ENCODE measurements at regions not wholly inside any gene's neighbourhood (a gene's known extent, or its start where the extent isn't known, plus 50 kb on each side); places are given as distances from the start of the nearest gene placed in this dataset.

DNA sequence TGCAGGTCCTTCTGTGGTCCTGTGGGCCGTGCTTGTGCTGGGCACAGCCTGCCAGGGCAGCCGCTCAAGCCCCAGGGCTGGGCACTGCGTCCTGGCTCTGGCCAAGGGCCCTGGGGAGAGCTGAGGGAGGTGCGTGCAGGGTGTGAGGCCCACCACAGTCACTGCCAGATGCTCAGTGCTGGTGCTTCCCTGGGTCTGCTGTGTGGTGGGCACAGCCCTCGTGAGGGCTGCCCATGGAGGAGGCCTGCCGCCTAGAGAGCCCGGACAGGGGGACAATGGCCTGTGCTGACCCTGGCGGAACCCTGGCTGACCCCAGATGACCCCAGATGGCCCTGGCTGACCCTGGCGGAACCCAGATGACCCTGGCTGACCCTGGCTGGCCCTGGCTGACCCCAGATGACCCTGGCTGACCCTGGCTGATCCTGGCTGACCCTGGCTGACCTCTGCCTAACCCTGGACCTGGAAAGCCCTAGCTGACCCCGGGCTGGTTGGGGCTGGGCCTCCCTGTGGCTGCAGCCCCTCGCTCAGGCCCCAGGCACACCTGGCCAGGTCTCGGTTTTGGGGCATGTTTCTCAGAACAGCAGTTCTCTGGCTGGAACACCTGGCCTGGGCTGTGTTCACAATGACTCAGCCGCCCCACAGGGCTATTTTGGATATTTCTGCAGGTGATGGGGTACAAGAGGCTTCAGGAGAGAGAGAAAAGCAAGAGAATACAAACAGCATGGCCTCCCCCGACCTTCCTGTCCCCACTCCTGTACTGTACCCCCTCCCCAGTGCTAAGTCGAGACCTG, 55.4 kb downstream of the TMEM121 start:
- TF ChIP-seq EZH2 (IDR thresholded peaks at IDR 0.05; ENCODE audit: low read length, unreplicated experiment) (no peak), EZH2phosphoT487 (IDR thresholded peaks at IDR 0.05; ENCODE audit: borderline replicate concordance, low read length) (no peak)
- TF ChIP-seq, protein P1, sequence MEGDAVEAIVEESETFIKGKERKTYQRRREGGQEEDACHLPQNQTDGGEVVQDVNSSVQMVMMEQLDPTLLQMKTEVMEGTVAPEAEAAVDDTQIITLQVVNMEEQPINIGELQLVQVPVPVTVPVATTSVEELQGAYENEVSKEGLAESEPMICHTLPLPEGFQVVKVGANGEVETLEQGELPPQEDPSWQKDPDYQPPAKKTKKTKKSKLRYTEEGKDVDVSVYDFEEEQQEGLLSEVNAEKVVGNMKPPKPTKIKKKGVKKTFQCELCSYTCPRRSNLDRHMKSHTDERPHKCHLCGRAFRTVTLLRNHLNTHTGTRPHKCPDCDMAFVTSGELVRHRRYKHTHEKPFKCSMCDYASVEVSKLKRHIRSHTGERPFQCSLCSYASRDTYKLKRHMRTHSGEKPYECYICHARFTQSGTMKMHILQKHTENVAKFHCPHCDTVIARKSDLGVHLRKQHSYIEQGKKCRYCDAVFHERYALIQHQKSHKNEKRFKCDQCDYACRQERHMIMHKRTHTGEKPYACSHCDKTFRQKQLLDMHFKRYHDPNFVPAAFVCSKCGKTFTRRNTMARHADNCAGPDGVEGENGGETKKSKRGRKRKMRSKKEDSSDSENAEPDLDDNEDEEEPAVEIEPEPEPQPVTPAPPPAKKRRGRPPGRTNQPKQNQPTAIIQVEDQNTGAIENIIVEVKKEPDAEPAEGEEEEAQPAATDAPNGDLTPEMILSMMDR (conservative IDR thresholded peaks at IDR 0.05; ENCODE audit: low read depth, low read length): no peak
